Brain microvascular endothelial cell (primary cell): ENCODE measurements at regions not wholly inside any gene's neighbourhood (a gene's known extent, or its start where the extent isn't known, plus 50 kb on each side); places are given as distances from the start of the nearest gene placed in this dataset.
"Not testable (repeated sequence)": the region's sequence is repeated elsewhere in the genome, so short reads cannot be mapped to it uniquely, and the experiment has no call there.

Experiments used
- DNase-seq: peaks from one replicate; pipeline ENCODE4 v3.0.0-alpha.2; 2020
- H3K27ac ChIP-seq: fragments of 250-450 bp; sonication (Bioruptor Pico); 2 replicates; pipeline ENCODE4 v1.5.1; 2020; ENCODE audit warnings: mild to moderate bottlenecking, moderate library complexity
- H3K27me3 ChIP-seq: fragments of 250-450 bp; sonication (Bioruptor Pico); replicated peaks from 2 replicates; pipeline ENCODE4 v1.5.1; 2020; ENCODE audit warnings: mild to moderate bottlenecking
- H3K36me3 ChIP-seq: fragments of 250-450 bp; sonication (Bioruptor Pico); replicated peaks from 2 replicates; pipeline ENCODE4 v1.5.1; 2020; ENCODE audit warnings: mild to moderate bottlenecking
- H3K4me3 ChIP-seq: 2 replicates; pipeline ENCODE4 v1.5.1; 2011; ENCODE audit warnings: low read depth, mild to moderate bottlenecking, control low read depth, low read length, moderate library complexity
- CTCF ChIP-seq: IDR thresholded peaks from 2 replicates; pipeline ENCODE4 v1.5.1; 2011; ENCODE audit warnings: low read depth, mild to moderate bottlenecking, moderate library complexity, low read length, control low read depth, inconsistent platforms; ENCODE audit errors: missing control alignments
- in situ Hi-C: cut with HindIII; loops from 2 replicates; pipeline ENCODE4 v1.10.0; 2017; ENCODE audit warnings: low sequenced_read_pairs, low pct_ligation_motif_present

GRCh38 chr20:30484009-30484748 is 773.3 kb upstream of the DEFB115 start:
- H3K4me3 ChIP-seq = no peak overlapping the region
- TF ChIP-seq CTCF = no peak
- no peak for DNase-seq
- in situ Hi-C loops = no loop called here
- no peaks in the 10 kb centered on the region for H3K27me3 ChIP-seq
- H3K27ac ChIP-seq = no peak overlapping the region
- no peaks in the 10 kb centered on the region for H3K36me3 ChIP-seq

- in situ Hi-C loops = no loop called here
- no peak for TF ChIP-seq CTCF
- H3K27me3 ChIP-seq = no peaks in the 10 kb centered on the region
- no peak for DNase-seq
- H3K4me3 ChIP-seq = no peak overlapping the region
- H3K27ac ChIP-seq = no peak overlapping the region
- H3K36me3 ChIP-seq = no peaks in the 10 kb centered on the region
These were observed 772.8 kb upstream of the DEFB115 start for GRCh38 chr20:30484749-30485070.

- H3K36me3 ChIP-seq = no peaks in the 10 kb centered on the region
- DNase-seq = no peak
- H3K27me3 ChIP-seq = no peaks in the 10 kb centered on the region
- no peak overlapping the region for H3K27ac ChIP-seq
- TF ChIP-seq CTCF = no peak
- in situ Hi-C loops = no loop called here
- no peak overlapping the region for H3K4me3 ChIP-seq
These were observed 771.9 kb upstream of the DEFB115 start for GRCh38 chr20:30485331-30486102.

- Histone ChIP-seq H3K27ac (no peak overlapping the region), H3K27me3 (no peaks in the 10 kb centered on the region), H3K36me3 (no peaks in the 10 kb centered on the region), H3K4me3 (no peak overlapping the region)
- TF ChIP-seq CTCF = no peak
- in situ Hi-C loops = no loop called here
- no peak for DNase-seq
These were observed 771.4 kb upstream of the DEFB115 start for GRCh38 chr20:30486103-30486478.

GRCh38 chr20:30487461-30487860 is 770.0 kb upstream of the DEFB115 start:
- H3K36me3 ChIP-seq, DNase-seq, H3K4me3 ChIP-seq, H3K27ac ChIP-seq, H3K27me3 ChIP-seq, in situ Hi-C loops: not testable (repeated sequence)

GRCh38 chr20:30487947-30488926 is 769.2 kb upstream of the DEFB115 start:
- no peak for TF ChIP-seq CTCF
- H3K27ac ChIP-seq = no peak overlapping the region
- in situ Hi-C loops = no loop called here
- no peak for DNase-seq
- no peak overlapping the region for H3K4me3 ChIP-seq
- no peaks in the 10 kb centered on the region for H3K27me3 ChIP-seq
- H3K36me3 ChIP-seq = no peaks in the 10 kb centered on the region
